Keratinocyte (primary cell): ENCODE measurements at regions not wholly inside any gene's neighbourhood (a gene's known extent, or its start where the extent isn't known, plus 50 kb on each side); places are given as distances from the start of the nearest gene placed in this dataset.

Source experiments
- DNase-seq: peaks from one replicate; pipeline ENCODE4 v3.0.0-alpha.2; 2011; ENCODE audit warnings: low read depth, missing footprints, low spot score
- FAIRE-seq: peaks from 2 replicates; lab custom pipeline; 2011; peaks lifted over from hg19 to GRCh38; lab: Jason Lieb, UNC
- H2AFZ ChIP-seq: 2 replicates; pipeline ENCODE4 v1.6.0; 2012; ENCODE audit warnings: low read length, control low read depth, inconsistent platforms; ENCODE audit not compliant: control insufficient read depth
- H3K27ac ChIP-seq: 2 replicates; pipeline ENCODE4 v1.5.1; 2011; ENCODE audit warnings: low read length; ENCODE audit not compliant: control insufficient read depth, insufficient read depth
- H3K27me3 ChIP-seq: 3 replicates; pipeline ENCODE4 v1.6.0; 2011; ENCODE audit warnings: low read length; ENCODE audit not compliant: control insufficient read depth, insufficient read depth; ENCODE audit errors: extremely low read depth
- H3K36me3 ChIP-seq, 2 experiments: 2 replicates in 1 of 2; 3 replicates in 1 of 2; pipeline ENCODE4 v1.5.1; 2011; ENCODE audit warnings: low read length in 2 of 2, mild to moderate bottlenecking in 1 of 2; ENCODE audit not compliant: control insufficient read depth in 2 of 2, insufficient read depth in 2 of 2; ENCODE audit errors: extremely low read depth in 1 of 2
- H3K4me1 ChIP-seq: 3 replicates; pipeline ENCODE4 v1.5.1; 2011; ENCODE audit warnings: low read length; ENCODE audit not compliant: control insufficient read depth, insufficient read depth; ENCODE audit errors: extremely low read depth
- H3K4me2 ChIP-seq: 3 replicates; pipeline ENCODE4 v1.6.0; 2011; ENCODE audit warnings: low read depth, low read length; ENCODE audit not compliant: control insufficient read depth, insufficient read depth; ENCODE audit errors: extremely low read depth
- H3K4me3 ChIP-seq, 3 experiments: fragments of 200-600 bp in 1 of 3; sonication (generic) in 1 of 3; 2 replicates in 2 of 3; 3 replicates in 1 of 3; pipeline ENCODE4 v1.5.1; 2011 to 2016; ENCODE audit warnings: low read length in 3 of 3, mild to moderate bottlenecking in 3 of 3, control low read depth in 2 of 3, inconsistent platforms in 1 of 3, low read depth in 1 of 3, mixed read lengths in 1 of 3, mixed run types in 1 of 3, moderate library complexity in 1 of 3; ENCODE audit not compliant: control insufficient read depth in 2 of 3, insufficient read depth in 2 of 3; ENCODE audit errors: extremely low read depth in 1 of 3
- H3K79me2 ChIP-seq: 2 replicates; pipeline ENCODE4 v1.6.0; 2012; ENCODE audit warnings: low read length; ENCODE audit not compliant: control insufficient read depth, insufficient read depth
- H3K9ac ChIP-seq: 3 replicates; pipeline ENCODE4 v1.6.0; 2011; ENCODE audit warnings: low read length; ENCODE audit not compliant: control insufficient read depth, insufficient read depth; ENCODE audit errors: extremely low read depth
- H3K9me1 ChIP-seq: 3 replicates; pipeline ENCODE4 v1.6.0; 2011; ENCODE audit warnings: low read length; ENCODE audit not compliant: control insufficient read depth, insufficient read depth; ENCODE audit errors: extremely low read depth
- H3K9me3 ChIP-seq: 2 replicates; pipeline ENCODE4 v1.5.1; 2012; ENCODE audit warnings: low read depth, low read length; ENCODE audit not compliant: control insufficient read depth
- H4K20me1 ChIP-seq: 3 replicates; pipeline ENCODE4 v1.6.0; 2011; ENCODE audit warnings: low read length; ENCODE audit not compliant: control insufficient read depth, insufficient read depth; ENCODE audit errors: extremely low read depth
- EZH2 ChIP-seq: IDR thresholded peaks from one replicate; pipeline ENCODE4 v1.6.1; 2012; ENCODE audit warnings: inconsistent platforms, mild to moderate bottlenecking, low read length, moderate library complexity
- dilution Hi-C: fragments of 300-500 bp; cut with MboI; formaldehyde crosslinking; loops from one replicate; pipeline ENCODE4 v1.7.0; 2020; ENCODE audit warnings: low sequenced_read_pairs; ENCODE audit not compliant: extremely low pct_ligation_motif_present
- TF ChIP-seq, protein P1 (sequence below), 3 experiments: IDR thresholded peaks in 1 of 3; conservative IDR thresholded peaks in 1 of 3; optimal IDR thresholded peaks in 1 of 3; 2 replicates in 2 of 3; 3 replicates in 1 of 3; pipeline versions ENCODE3 to v1.5.1; 2011; ENCODE audit warnings: low read length in 3 of 3, mild to moderate bottlenecking in 3 of 3, moderate library complexity in 2 of 3, control low read depth in 1 of 3, inconsistent platforms in 1 of 3; ENCODE audit not compliant: insufficient read depth in 2 of 3; ENCODE audit errors: extremely low read depth in 1 of 3

DNA sequence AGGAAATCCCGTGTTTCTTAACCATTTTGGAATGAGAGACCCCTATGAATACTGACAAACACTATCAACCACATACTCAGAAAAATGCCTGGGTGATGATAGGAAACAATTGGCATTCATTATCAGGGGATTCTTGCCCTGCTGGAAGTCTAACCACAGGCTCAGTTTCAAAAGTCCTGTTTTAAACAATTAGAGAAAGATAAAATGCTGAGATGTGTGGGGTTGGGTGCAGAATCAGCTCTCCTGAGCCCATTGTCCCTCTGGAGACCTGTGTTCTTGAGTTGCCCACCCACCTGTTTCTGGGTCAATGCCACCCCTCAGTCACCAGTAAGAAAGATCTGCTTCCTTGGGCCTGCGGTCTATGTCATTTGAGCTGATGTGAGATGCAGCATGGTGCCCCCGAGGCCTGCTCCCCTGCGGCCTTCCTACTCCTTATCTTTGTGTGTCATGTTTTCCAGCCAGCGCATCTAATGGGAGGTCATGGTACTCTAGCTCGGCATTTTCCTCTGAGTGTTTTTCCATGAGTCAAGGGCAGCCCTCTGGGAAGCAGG is 130.3 kb upstream of the PLXNA2 start:
- H3K27ac ChIP-seq: no peak overlapping the region
- no peak overlapping the region for H3K4me2 ChIP-seq
- no peaks in the 10 kb centered on the region for H3K9me1 ChIP-seq
- no peak for DNase-seq
- no peaks in the 10 kb centered on the region for H3K4me1 ChIP-seq
- peaks cover 18% of the 10 kb centered on the region for H3K27me3 ChIP-seq
- FAIRE-seq: no peak
- no peak overlapping the region for H2AFZ ChIP-seq
- H3K4me3 ChIP-seq: no peak overlapping the region
- H3K79me2 ChIP-seq: no peaks in the 10 kb centered on the region
- TF ChIP-seq, protein P1, sequence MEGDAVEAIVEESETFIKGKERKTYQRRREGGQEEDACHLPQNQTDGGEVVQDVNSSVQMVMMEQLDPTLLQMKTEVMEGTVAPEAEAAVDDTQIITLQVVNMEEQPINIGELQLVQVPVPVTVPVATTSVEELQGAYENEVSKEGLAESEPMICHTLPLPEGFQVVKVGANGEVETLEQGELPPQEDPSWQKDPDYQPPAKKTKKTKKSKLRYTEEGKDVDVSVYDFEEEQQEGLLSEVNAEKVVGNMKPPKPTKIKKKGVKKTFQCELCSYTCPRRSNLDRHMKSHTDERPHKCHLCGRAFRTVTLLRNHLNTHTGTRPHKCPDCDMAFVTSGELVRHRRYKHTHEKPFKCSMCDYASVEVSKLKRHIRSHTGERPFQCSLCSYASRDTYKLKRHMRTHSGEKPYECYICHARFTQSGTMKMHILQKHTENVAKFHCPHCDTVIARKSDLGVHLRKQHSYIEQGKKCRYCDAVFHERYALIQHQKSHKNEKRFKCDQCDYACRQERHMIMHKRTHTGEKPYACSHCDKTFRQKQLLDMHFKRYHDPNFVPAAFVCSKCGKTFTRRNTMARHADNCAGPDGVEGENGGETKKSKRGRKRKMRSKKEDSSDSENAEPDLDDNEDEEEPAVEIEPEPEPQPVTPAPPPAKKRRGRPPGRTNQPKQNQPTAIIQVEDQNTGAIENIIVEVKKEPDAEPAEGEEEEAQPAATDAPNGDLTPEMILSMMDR (optimal IDR thresholded peaks at IDR 0.05 in 1 of 3, IDR thresholded peaks at IDR 0.05 in 1 of 3, conservative IDR thresholded peaks at IDR 0.05 in 1 of 3; ENCODE audit: extremely low read depth in 1 of 3, insufficient read depth in 2 of 3, low read length in 3 of 3): no peak
- TF ChIP-seq EZH2: no peak
- dilution Hi-C loops: no loop called here
- H3K9ac ChIP-seq: no peak overlapping the region
- H3K9me3 ChIP-seq: no peaks in the 10 kb centered on the region
- no peaks in the 10 kb centered on the region for H3K36me3 ChIP-seq
- no peaks in the 10 kb centered on the region for H4K20me1 ChIP-seq

DNA sequence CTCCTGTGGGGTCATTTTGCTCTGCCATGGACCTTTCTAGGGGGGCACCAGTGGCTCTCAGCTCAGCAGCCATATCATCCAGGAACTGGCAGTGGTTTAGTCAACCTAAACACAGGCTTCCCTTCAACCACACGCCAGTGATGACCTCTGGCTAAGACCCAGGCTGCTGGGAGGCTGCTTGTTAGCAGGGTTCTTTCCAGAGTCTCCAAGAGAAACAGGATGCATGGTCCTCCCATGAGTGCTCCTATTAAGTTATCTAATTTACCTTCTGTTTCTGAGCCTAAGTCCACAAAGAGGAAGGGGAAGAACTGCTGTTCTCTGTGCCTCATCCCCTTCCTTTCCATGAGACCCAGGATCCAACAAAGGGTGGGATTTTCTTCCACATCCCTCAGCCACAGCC is 137.3 kb upstream of the PLXNA2 start:
- TF ChIP-seq EZH2: no peak
- TF ChIP-seq, protein P1 (optimal IDR thresholded peaks at IDR 0.05 in 1 of 3, IDR thresholded peaks at IDR 0.05 in 1 of 3, conservative IDR thresholded peaks at IDR 0.05 in 1 of 3; ENCODE audit: extremely low read depth in 1 of 3, insufficient read depth in 2 of 3, low read length in 3 of 3): no peak
- dilution Hi-C loops: no loop called here
- Histone ChIP-seq H3K4me1 (no peaks in the 10 kb centered on the region), H3K4me2 (no peak overlapping the region), H3K4me3 (no peak overlapping the region), H4K20me1 (no peaks in the 10 kb centered on the region), H3K9me1 (no peaks in the 10 kb centered on the region), H3K27me3 (peaks cover 5% of the 10 kb centered on the region), H2AFZ (no peak overlapping the region), H3K27ac (no peak overlapping the region), H3K36me3 (no peaks in the 10 kb centered on the region), H3K9ac (no peak overlapping the region), H3K79me2 (no peaks in the 10 kb centered on the region), H3K9me3 (no peaks in the 10 kb centered on the region)
- DNase-seq (no peak), FAIRE-seq (no peak)
